NCI-H2081 treated with DMSO at 0.1 percent for 48 hours (cell line): ENCODE measurements at regions not wholly inside any gene's neighbourhood (a gene's known extent, or its start where the extent isn't known, plus 50 kb on each side); places are given as distances from the start of the nearest gene placed in this dataset.

Source experiments
- DNase-seq: peaks from one replicate; lab custom pipeline; 2025; lab: John Stamatoyannopoulos, UW

GRCh38 chr1:115577513-115577912 lies 64.3 kb upstream of the VANGL1 start:
- no peak for DNase-seq

GRCh38 chr1:115575661-115576060 lies 66.1 kb upstream of the VANGL1 start:
- no peak for DNase-seq

- DNase-seq, result no peak
Measured at GRCh38 chr1:115572710-115573109, 69.1 kb upstream of the VANGL1 start.

- no peak for DNase-seq
Measured at GRCh38 chr1:115567431-115567830, 74.3 kb upstream of the VANGL1 start.

- DNase-seq, result no peak
Measured at GRCh38 chr1:115565791-115566190, 76.0 kb upstream of the VANGL1 start.

GRCh38 chr1:115565353-115565752 lies 76.4 kb upstream of the VANGL1 start:
- no peak for DNase-seq

- DNase-seq, result no peak
Measured at GRCh38 chr1:115564201-115564600, 77.6 kb upstream of the VANGL1 start.

- no peak for DNase-seq
Measured at GRCh38 chr1:115560027-115560426, 81.7 kb upstream of the VANGL1 start.

GRCh38 chr1:115558275-115558674 lies 83.5 kb upstream of the VANGL1 start:
- no peak for DNase-seq

- DNase-seq, result no peak
Measured at GRCh38 chr1:115557715-115558114, 84.1 kb upstream of the VANGL1 start.

GRCh38 chr1:115556236-115556635 lies 85.5 kb upstream of the VANGL1 start:
- no peak for DNase-seq

- DNase-seq, result no peak
Measured at GRCh38 chr1:115555446-115555845, 86.3 kb upstream of the VANGL1 start.

GRCh38 chr1:115547696-115548095 lies 94.1 kb upstream of the VANGL1 start:
- no peak for DNase-seq

- no peak for DNase-seq
Measured at GRCh38 chr1:115546846-115547245, 94.9 kb upstream of the VANGL1 start.

GRCh38 chr1:115545791-115546733 lies 95.7 kb upstream of the VANGL1 start:
- no peak for DNase-seq

- no peak for DNase-seq
Measured at GRCh38 chr1:115545096-115545720, 96.6 kb upstream of the VANGL1 start.

GRCh38 chr1:115544131-115544530 lies 97.6 kb upstream of the VANGL1 start:
- DNase-seq, result no peak

GRCh38 chr1:115543247-115543646 lies 98.5 kb upstream of the VANGL1 start:
- DNase-seq, result no peak

- DNase-seq, result no peak
Measured at GRCh38 chr1:115539736-115540135, 102.0 kb upstream of the VANGL1 start.

- no peak for DNase-seq
Measured at GRCh38 chr1:115539061-115539460, 102.7 kb upstream of the VANGL1 start.

GRCh38 chr1:115538579-115538978 lies 103.2 kb upstream of the VANGL1 start:
- no peak for DNase-seq

GRCh38 chr1:115537415-115537814 lies 104.4 kb upstream of the VANGL1 start:
- DNase-seq, result no peak

GRCh38 chr1:115536279-115536816 lies 105.4 kb upstream of the VANGL1 start:
- DNase-seq, result no peak
